T-cell (primary cell): ENCODE measurements at regions not wholly inside any gene's neighbourhood (a gene's known extent, or its start where the extent isn't known, plus 50 kb on each side); places are given as distances from the start of the nearest gene placed in this dataset.

Experiments used
- ATAC-seq, 4 experiments: fragments of 200-7000 bp in 3 of 4; fragments of 150-1000 bp in 1 of 4; cut with Tn5 transposase; replicated peaks in 1 of 4; 1 replicate in 3 of 4; 2 replicates in 1 of 4; pipeline ENCODE4 v1.10.0; 2021; ENCODE audit warnings: moderate library complexity in 3 of 4, mild to moderate bottlenecking in 2 of 4, moderate number of reproducible peaks in 1 of 4
- CTCF ChIA-PET, 2 donors: fragments of 300-600 bp; sonication (Branson Sonifier 250); formaldehyde crosslinking; loops; one replicate each; lab custom pipeline; 2022; ENCODE audit warnings: antibody characterized with exemption in 2 of 2; lab: Charles Lee
- POLR2A ChIA-PET, 2 donors: fragments of 300-600 bp; sonication (Branson Sonifier 250); formaldehyde crosslinking; loops; one replicate each; lab custom pipeline; 2022; ENCODE audit warnings: antibody characterized with exemption in 2 of 2; lab: Charles Lee
- DNase-seq, 35 experiments: peaks; one replicate each; pipeline versions ENCODE4 v3.0.0 to v3.0.0-alpha.2; 2013 to 2023
- H3K27ac ChIP-seq: one replicate; pipeline ENCODE4 v1.5.1; 2013; ENCODE audit warnings: low read length
- H3K27me3 ChIP-seq, 2 experiments: replicated peaks in 1 of 2; 1 replicate in 1 of 2; 2 replicates in 1 of 2; pipeline versions ENCODE4 v1.6.1 to v1.7.0; 2013; ENCODE audit warnings: low read length in 1 of 2, mixed read lengths in 1 of 2; ENCODE audit not compliant: control insufficient read depth in 2 of 2, insufficient read depth in 2 of 2; ENCODE audit errors: extremely low read depth in 1 of 2
- H3K36me3 ChIP-seq, 2 donors: 1 replicate in 1 of 2; 2 replicates in 1 of 2; pipeline versions ENCODE4 v1.6.1 to v1.7.0; 2013; ENCODE audit warnings: low read length in 1 of 2; ENCODE audit not compliant: control insufficient read depth in 2 of 2, insufficient read depth in 1 of 2; ENCODE audit errors: extremely low read depth in 1 of 2
- H3K4me1 ChIP-seq, 2 experiments: 1 replicate in 1 of 2; 2 replicates in 1 of 2; pipeline versions ENCODE4 v1.6.1 to v1.7.0; 2013; ENCODE audit warnings: low read length in 2 of 2, mixed read lengths in 1 of 2; ENCODE audit not compliant: insufficient read depth in 2 of 2, control insufficient read depth in 1 of 2; ENCODE audit errors: extremely low read depth in 1 of 2
- H3K4me3 ChIP-seq, 2 donors: 1 replicate in 1 of 2; 2 replicates in 1 of 2; pipeline versions ENCODE4 v1.5.1 to v1.7.0; 2013; ENCODE audit warnings: mild to moderate bottlenecking in 2 of 2, low read length in 1 of 2, moderate library complexity in 1 of 2; ENCODE audit not compliant: control insufficient read depth in 1 of 2; ENCODE audit errors: extremely low read depth in 1 of 2
- H3K9me3 ChIP-seq: 2 replicates; pipeline ENCODE4 v1.7.0; 2013
- H3K27ac Mint-ChIP-seq, 2 donors: one replicate each; pipeline ENCODE4 v1.8.0; 2020 to 2021; ENCODE audit warnings: mild to moderate bottlenecking in 2 of 2, mixed read lengths in 2 of 2
- H3K27me3 Mint-ChIP-seq, 2 donors: one replicate each; pipeline ENCODE4 v1.8.0; 2021 to 2022; ENCODE audit warnings: mixed read lengths in 2 of 2
- H3K36me3 Mint-ChIP-seq: one replicate; pipeline ENCODE4 v1.8.0; 2021; ENCODE audit warnings: mixed read lengths
- H3K4me1 Mint-ChIP-seq, 3 donors: one replicate each; pipeline ENCODE4 v1.8.0; 2020 to 2022; ENCODE audit warnings: mixed read lengths in 3 of 3, mild to moderate bottlenecking in 1 of 3
- H3K4me3 Mint-ChIP-seq, 3 donors: one replicate each; pipeline ENCODE4 v1.8.0; 2020 to 2022; ENCODE audit warnings: mild to moderate bottlenecking in 3 of 3, mixed read lengths in 3 of 3, moderate library complexity in 3 of 3
- H3K9me3 Mint-ChIP-seq, 3 donors: one replicate each; pipeline ENCODE4 v1.8.0; 2020 to 2022; ENCODE audit warnings: mixed read lengths in 3 of 3
- WGBS: methylation state at CpG from one replicate; pipeline ENCODE4 v1.1.5; 2013; ENCODE audit warnings: missing lambda C conversion rate; ENCODE audit not compliant: insufficient coverage; 5-methylcytosine and 5-hydroxymethylcytosine counted together

DNA sequence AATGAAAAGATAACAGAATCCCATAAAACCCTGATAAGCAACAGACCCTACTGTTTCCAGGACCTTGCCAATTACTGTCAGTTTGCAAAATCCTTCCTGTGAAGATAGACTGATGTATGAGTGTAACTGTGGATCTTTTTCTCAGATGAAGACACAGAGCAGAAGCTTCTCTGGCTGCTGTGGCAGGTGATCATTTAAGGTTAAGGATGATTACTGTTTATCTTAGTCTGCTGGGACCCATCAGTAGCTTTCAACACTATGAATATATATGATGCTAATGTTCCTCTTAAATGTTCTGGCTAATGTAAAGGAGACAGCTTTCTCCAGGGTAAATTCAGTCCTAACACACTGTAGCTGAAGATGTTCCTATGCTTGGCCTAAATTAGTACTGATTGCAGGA lies 56.0 kb upstream of the CTTNBP2 start:
- Histone ChIP-seq H3K27me3 (no peaks in the 10 kb centered on the region), H3K27ac (no peak overlapping the region), H3K36me3 (no peaks in the 10 kb centered on the region), H3K9me3 (no peaks in the 10 kb centered on the region), H3K4me1 (no peaks in the 10 kb centered on the region), H3K4me3 (no peak overlapping the region)
- Mint-ChIP-seq H3K36me3 (no peaks in the 10 kb centered on the region), H3K9me3 (peaks cover 2 to 9% (median 5%) of the 10 kb centered on the region in 3 donors), H3K27ac (no peak overlapping the region), H3K27me3 (no peaks in the 10 kb centered on the region), H3K4me3 (no peak overlapping the region), H3K4me1 (no peaks in the 10 kb centered on the region)
- POLR2A ChIA-PET: no interaction called here
- no peak for ATAC-seq
- DNase-seq: no peak
- CTCF ChIA-PET: no interaction called here

- no peak overlapping the region for H3K4me3 Mint-ChIP-seq
- H3K9me3 Mint-ChIP-seq: peaks cover 2 to 9% (median 5%) of the 10 kb centered on the region in 3 donors
- WGBS: 86% methylated on average over 1 of the region's 5 CpGs
- no peaks in the 10 kb centered on the region for H3K27me3 Mint-ChIP-seq
- ChIA-PET CTCF (no interaction called here), POLR2A (no interaction called here)
- H3K27ac ChIP-seq: no peak overlapping the region
- H3K4me3 ChIP-seq: no peak overlapping the region
- H3K4me1 Mint-ChIP-seq: no peaks in the 10 kb centered on the region
- no peak overlapping the region for H3K27ac Mint-ChIP-seq
- no peak for ATAC-seq
- H3K36me3 Mint-ChIP-seq: no peaks in the 10 kb centered on the region
- no peaks in the 10 kb centered on the region for H3K27me3 ChIP-seq
- no peaks in the 10 kb centered on the region for H3K9me3 ChIP-seq
- no peaks in the 10 kb centered on the region for H3K4me1 ChIP-seq
- DNase-seq: no peak
- no peaks in the 10 kb centered on the region for H3K36me3 ChIP-seq
Measured at GRCh38 chr7:117931314-117931713, 58.1 kb upstream of the CTTNBP2 start.

- peaks cover 0 to 3% of the 10 kb centered on the region in 2 donors for H3K27me3 Mint-ChIP-seq
- peaks cover 2 to 10% (median 9%) of the 10 kb centered on the region in 3 donors for H3K9me3 Mint-ChIP-seq
- no peaks in the 10 kb centered on the region for H3K4me1 Mint-ChIP-seq
- Histone ChIP-seq H3K36me3 (no peaks in the 10 kb centered on the region), H3K4me3 (no peak overlapping the region), H3K4me1 (no peaks in the 10 kb centered on the region), H3K27me3 (no peaks in the 10 kb centered on the region), H3K27ac (no peak overlapping the region), H3K9me3 (no peaks in the 10 kb centered on the region)
- H3K36me3 Mint-ChIP-seq: no peaks in the 10 kb centered on the region
- ChIA-PET POLR2A (no interaction called here), CTCF (no interaction called here)
- H3K27ac Mint-ChIP-seq: no peak overlapping the region
- no peak overlapping the region for H3K4me3 Mint-ChIP-seq
- ATAC-seq (no peak), DNase-seq (no peak)
- 86% methylated on average over 2 of the region's 7 CpGs for WGBS
Measured at GRCh38 chr7:117937049-117937752, 64.0 kb upstream of the CTTNBP2 start.

GRCh38 chr7:117937753-117938483 lies 64.7 kb upstream of the CTTNBP2 start:
- H3K27me3 Mint-ChIP-seq: peaks cover 0 to 3% of the 10 kb centered on the region in 2 donors
- peaks cover 2 to 10% (median 6%) of the 10 kb centered on the region in 3 donors for H3K9me3 Mint-ChIP-seq
- ChIA-PET POLR2A (no interaction called here), CTCF (no interaction called here)
- Histone ChIP-seq H3K27ac (no peak overlapping the region), H3K4me3 (no peak overlapping the region), H3K36me3 (no peaks in the 10 kb centered on the region), H3K9me3 (no peaks in the 10 kb centered on the region), H3K27me3 (no peaks in the 10 kb centered on the region), H3K4me1 (no peaks in the 10 kb centered on the region)
- 91% methylated on average over 1 of the region's 2 CpGs for WGBS
- no peaks in the 10 kb centered on the region for H3K4me1 Mint-ChIP-seq
- H3K4me3 Mint-ChIP-seq: no peak overlapping the region
- no peak for ATAC-seq
- no peak overlapping the region for H3K27ac Mint-ChIP-seq
- H3K36me3 Mint-ChIP-seq: no peaks in the 10 kb centered on the region
- no peak for DNase-seq

DNA sequence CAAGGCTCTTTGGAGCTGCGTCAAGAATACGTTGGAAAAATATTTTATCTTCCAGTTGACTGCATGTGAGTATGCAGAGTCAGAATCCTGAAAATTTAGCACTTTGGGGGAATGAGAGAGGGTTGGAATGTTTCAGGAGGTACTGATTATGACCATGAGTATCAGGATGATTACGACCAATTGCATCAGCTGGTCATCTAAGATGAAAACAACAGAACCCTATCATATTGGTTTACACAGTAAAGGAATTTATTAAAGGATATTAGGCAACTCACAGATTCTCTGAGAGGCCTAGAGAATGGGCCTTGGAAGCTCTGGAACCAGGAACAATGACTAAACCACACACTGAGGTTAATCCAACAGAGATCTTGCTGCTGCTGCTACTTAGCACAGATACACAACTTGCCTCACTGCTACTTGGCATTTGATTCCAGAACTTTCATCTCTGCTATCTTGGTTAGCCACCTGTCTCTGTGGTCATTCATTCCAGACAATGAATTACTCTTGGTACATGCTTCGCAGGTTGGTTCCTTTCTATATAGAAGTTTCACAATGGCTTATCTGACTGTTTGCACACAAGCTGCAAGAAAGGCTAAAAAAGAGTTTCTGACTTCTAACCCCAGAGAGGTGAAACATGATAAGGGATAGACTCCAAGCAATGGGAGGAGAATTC lies 68.0 kb upstream of the CTTNBP2 start:
- ATAC-seq (no peak), DNase-seq (no peak)
- no peaks in the 10 kb centered on the region for H3K27me3 ChIP-seq
- H3K4me3 ChIP-seq: no peak overlapping the region
- H3K4me1 Mint-ChIP-seq: no peaks in the 10 kb centered on the region
- no peak overlapping the region for H3K27ac Mint-ChIP-seq
- 84% methylated on average over 2 of the region's 4 CpGs for WGBS
- no peaks in the 10 kb centered on the region for H3K4me1 ChIP-seq
- no peak overlapping the region for H3K4me3 Mint-ChIP-seq
- no peaks in the 10 kb centered on the region for H3K9me3 ChIP-seq
- no peaks in the 10 kb centered on the region for H3K36me3 Mint-ChIP-seq
- peaks cover 0 to 5% (median 0%) of the 10 kb centered on the region in 3 donors for H3K9me3 Mint-ChIP-seq
- peaks cover 0 to 3% of the 10 kb centered on the region in 2 donors for H3K27me3 Mint-ChIP-seq
- ChIA-PET CTCF (no interaction called here), POLR2A (no interaction called here)
- H3K27ac ChIP-seq: no peak overlapping the region
- H3K36me3 ChIP-seq: no peaks in the 10 kb centered on the region

DNA sequence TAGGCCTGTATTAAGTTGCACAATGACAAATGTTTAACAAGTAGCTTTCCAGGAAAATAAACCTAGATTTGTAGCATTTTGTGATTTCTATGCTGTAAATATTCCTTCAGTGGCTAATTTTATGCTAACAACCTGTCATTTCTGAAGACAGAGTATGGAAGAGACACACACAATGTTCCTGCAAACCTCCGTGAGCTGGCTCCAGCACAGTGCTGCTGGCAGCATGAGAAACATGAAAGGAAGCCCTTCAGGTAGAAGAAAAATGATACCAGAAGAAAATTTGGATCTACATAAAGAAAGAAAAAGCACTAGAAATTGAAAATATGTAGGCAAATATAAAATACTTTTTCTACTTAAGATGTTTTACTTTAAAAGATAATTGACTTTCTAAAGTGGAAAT lies 69.5 kb upstream of the CTTNBP2 start:
- DNase-seq: no peak
- Mint-ChIP-seq H3K9me3 (peaks cover 0 to 5% (median 0%) of the 10 kb centered on the region in 3 donors), H3K4me3 (no peak overlapping the region), H3K4me1 (no peaks in the 10 kb centered on the region), H3K36me3 (no peaks in the 10 kb centered on the region), H3K27me3 (no peaks in the 10 kb centered on the region), H3K27ac (no peak overlapping the region)
- Histone ChIP-seq H3K4me1 (no peaks in the 10 kb centered on the region), H3K36me3 (no peaks in the 10 kb centered on the region), H3K27ac (no peak overlapping the region), H3K27me3 (no peaks in the 10 kb centered on the region), H3K4me3 (no peak overlapping the region), H3K9me3 (no peaks in the 10 kb centered on the region)
- no peak for ATAC-seq
- ChIA-PET POLR2A (interaction anchor here in 1 of 2 donors (0.5 to 0.7 kb wide), 2 partner anchors 116 to 121 kb away, joined by 3 read pairs; no protein-coding TSS in a partner anchor), CTCF (no interaction called here)
- no CpG with 5 or more reads among the region's 1 CpG for WGBS
